ENCODE measurements at regions not wholly inside any gene's neighbourhood (a gene's known extent, or its start where the extent isn't known, plus 50 kb on each side); places are given as distances from the start of the nearest gene placed in this dataset.

GRCh38 chr4:110778521-110778920 lies 155.6 kb upstream of the PITX2 start:
- TF ChIP-seq POLR2A (IDR thresholded peaks at IDR 0.05; ENCODE audit: low read depth, low read length) (no peak), POLR2AphosphoS5 (IDR thresholded peaks at IDR 0.05; ENCODE audit: low read depth, low read length) (no peak), PAX5 (IDR thresholded peaks at IDR 0.05; ENCODE audit: insufficient read depth, low read length, severe bottlenecking) (no peak), TAF1 (IDR thresholded peaks at IDR 0.05; ENCODE audit: low read depth, low read length) (no peak), SPI1 (IDR thresholded peaks at IDR 0.05; ENCODE audit: low read depth, low read length) (no peak), POU2F2 (IDR thresholded peaks at IDR 0.05; ENCODE audit: low read depth, low read length) (no peak)
